H1 (cell line): ENCODE measurements at regions not wholly inside any gene's neighbourhood (a gene's known extent, or its start where the extent isn't known, plus 50 kb on each side); places are given as distances from the start of the nearest gene placed in this dataset.

Source experiments
- CTCF ChIP-seq, 3 experiments: IDR thresholded peaks; 1 replicate in 2 of 3; 2 replicates in 1 of 3; pipeline versions ENCODE4 v1.5.1 to v1.6.1; 2011; ENCODE audit warnings: low read length in 3 of 3, mild to moderate bottlenecking in 3 of 3, inconsistent platforms in 2 of 3, low read depth in 1 of 3, moderate library complexity in 1 of 3; ENCODE audit not compliant: insufficient read depth in 1 of 3; ENCODE audit errors: control extremely low read depth in 1 of 3
- GABPA ChIP-seq: IDR thresholded peaks from 2 replicates; pipeline ENCODE4 v1.6.1; 2011; ENCODE audit warnings: mild to moderate bottlenecking, low read length, moderate library complexity, borderline replicate concordance; ENCODE audit not compliant: insufficient read depth
- JUND ChIP-seq: IDR thresholded peaks from 2 replicates; pipeline ENCODE4 v1.6.1; 2011; ENCODE audit warnings: mild to moderate bottlenecking, improper control_type of control experiment, low read length
- POLR2A ChIP-seq, 2 experiments: IDR thresholded peaks; 1 replicate in 1 of 2; 2 replicates in 1 of 2; pipeline ENCODE4 v1.6.1; 2011; ENCODE audit warnings: low read depth in 2 of 2, low read length in 2 of 2, mild to moderate bottlenecking in 2 of 2; ENCODE audit errors: control extremely low read depth in 1 of 2
- POLR2AphosphoS5 ChIP-seq: IDR thresholded peaks from 2 replicates; pipeline ENCODE4 v1.6.1; 2011; ENCODE audit warnings: low read depth, low read length
- RNF2 ChIP-seq: fragments of 200-900, 300-1000 bp; sonication (generic); IDR thresholded peaks from 2 replicates; pipeline ENCODE4 v1.7.1; 2016; ENCODE audit warnings: borderline replicate concordance, low read depth, mild to moderate bottlenecking, antibody characterized with exemption, low read length; ENCODE audit not compliant: poor library complexity, severe bottlenecking; ENCODE audit errors: missing control alignments
- SIN3A ChIP-seq, 2 experiments: IDR thresholded peaks in 1 of 2; conservative IDR thresholded peaks in 1 of 2; 2 replicates each; pipeline ENCODE4 v1.6.1; 2011 to 2012; ENCODE audit warnings: low read length in 2 of 2, improper control_type of control experiment in 1 of 2, low read depth in 1 of 2, mild to moderate bottlenecking in 1 of 2
- SP1 ChIP-seq: IDR thresholded peaks from 2 replicates; pipeline ENCODE4 v1.6.1; 2011; ENCODE audit warnings: low read depth, low read length
- YY1 ChIP-seq: IDR thresholded peaks from 2 replicates; pipeline ENCODE4 v1.6.1; 2011; ENCODE audit warnings: low read depth, mild to moderate bottlenecking, low read length
- TF ChIP-seq, protein P1 (sequence below): IDR thresholded peaks from 2 replicates; pipeline ENCODE4 v1.6.1; 2011; ENCODE audit warnings: low read length, improper control_type of control experiment

- TF ChIP-seq CTCF (IDR thresholded peaks at IDR 0.05; ENCODE audit: control extremely low read depth in 1 of 3, insufficient read depth in 1 of 3, low read depth in 1 of 3, low read length in 3 of 3) (no peak), SIN3A (conservative IDR thresholded peaks at IDR 0.05 in 1 of 2, IDR thresholded peaks at IDR 0.05 in 1 of 2; ENCODE audit: low read depth in 1 of 2, low read length in 2 of 2) (no peak), YY1 (no peak), SP1 (no peak), RNF2 (no peak), POLR2AphosphoS5 (no peak), GABPA (no peak), POLR2A (IDR thresholded peaks at IDR 0.05; ENCODE audit: control extremely low read depth in 1 of 2, low read depth in 2 of 2, low read length in 2 of 2) (no peak), JUND (no peak)
- TF ChIP-seq, protein P1, sequence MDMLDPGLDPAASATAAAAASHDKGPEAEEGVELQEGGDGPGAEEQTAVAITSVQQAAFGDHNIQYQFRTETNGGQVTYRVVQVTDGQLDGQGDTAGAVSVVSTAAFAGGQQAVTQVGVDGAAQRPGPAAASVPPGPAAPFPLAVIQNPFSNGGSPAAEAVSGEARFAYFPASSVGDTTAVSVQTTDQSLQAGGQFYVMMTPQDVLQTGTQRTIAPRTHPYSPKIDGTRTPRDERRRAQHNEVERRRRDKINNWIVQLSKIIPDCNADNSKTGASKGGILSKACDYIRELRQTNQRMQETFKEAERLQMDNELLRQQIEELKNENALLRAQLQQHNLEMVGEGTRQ = no peak
Observed at GRCh38 chr2:114108249-114108648, 218.4 kb downstream of the ACTR3 start.
